HG03095 (cell line): ENCODE measurements at regions not wholly inside any gene's neighbourhood (a gene's known extent, or its start where the extent isn't known, plus 50 kb on each side); places are given as distances from the start of the nearest gene placed in this dataset.

Source experiments
- ATAC-seq: cut with Tn5 transposase; IDR thresholded peaks from one replicate; pipeline ENCODE4 v1.9.1; 2021; ENCODE audit warnings: moderate library complexity; ENCODE audit not compliant: unreplicated experiment

DNA sequence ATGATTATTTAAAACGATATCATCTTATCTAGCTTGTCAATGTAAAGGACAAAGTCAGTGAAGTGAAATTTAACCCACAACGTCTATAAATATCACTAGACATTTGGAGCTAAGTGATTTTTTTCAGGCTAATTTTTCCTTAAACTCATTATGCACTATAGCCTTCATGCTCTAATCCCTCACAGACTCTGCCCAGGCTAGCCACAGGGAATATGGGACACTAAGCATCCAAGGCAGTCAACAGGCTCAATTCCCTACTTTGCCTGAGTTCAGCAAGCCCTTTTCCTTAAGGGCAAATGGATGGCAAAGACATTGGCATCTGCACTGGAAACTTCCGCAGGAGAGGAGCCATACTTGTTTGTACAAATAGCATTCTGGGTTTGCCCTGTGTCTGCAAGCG is 577.0 kb downstream of the LMO4 start:
- no peak for ATAC-seq

DNA sequence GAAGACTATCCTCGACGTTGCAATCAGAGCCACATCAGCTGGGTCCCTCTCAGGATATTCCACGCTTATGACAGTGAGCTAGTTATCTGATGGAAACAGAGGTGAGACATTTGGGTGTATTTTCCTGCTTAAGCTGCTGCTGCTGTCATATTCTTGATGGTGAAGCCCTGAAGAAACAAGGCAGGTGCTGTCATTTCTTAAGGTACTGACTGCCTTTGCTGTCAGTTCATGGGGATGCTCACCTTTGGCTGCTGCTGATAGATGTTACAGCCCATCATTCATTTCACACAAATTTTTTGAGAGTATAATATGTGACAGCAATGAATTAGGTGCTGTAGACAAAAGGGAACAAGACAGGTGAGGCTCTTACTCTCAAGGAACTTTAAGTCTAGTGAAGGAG is 577.4 kb downstream of the LMO4 start:
- no peak for ATAC-seq

DNA sequence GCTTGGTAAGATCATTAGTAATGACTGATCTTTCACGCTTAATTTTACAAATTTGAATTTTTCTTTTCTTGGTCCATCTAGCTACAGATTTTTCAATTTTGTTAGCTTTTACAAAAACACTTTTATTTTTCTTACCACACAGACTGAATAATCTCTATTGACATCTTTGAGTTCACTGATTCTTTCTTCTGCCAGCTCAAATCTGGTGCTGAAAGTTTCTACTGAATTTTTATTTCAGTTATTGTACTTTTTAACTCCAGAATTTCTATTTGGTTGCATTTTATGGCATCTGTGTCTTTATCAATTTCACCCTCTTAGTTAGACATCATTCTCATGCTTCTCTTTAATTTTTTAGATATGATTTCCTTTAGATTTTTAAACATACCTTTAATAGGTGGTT is 584.7 kb downstream of the LMO4 start:
- no peak for ATAC-seq

DNA sequence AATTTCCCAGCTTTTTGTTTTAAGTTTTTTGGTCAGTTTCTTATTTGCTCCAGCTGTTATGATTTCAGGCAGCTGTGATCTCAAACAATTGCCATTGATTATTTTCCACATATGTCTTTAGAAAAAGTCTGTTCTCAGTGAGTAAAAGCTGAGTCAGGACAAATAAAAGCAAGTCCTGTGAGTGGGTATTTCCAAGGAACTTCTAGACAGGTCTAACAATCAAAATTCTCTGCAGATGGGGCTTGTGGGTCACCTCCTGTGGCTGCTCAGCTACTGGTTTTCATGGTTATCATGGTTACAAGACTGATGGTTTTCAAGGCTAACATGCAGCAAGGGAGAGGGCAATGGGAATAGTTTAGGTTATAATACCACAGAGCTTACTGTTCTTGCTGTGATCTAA is 585.7 kb downstream of the LMO4 start:
- ATAC-seq: no peak

DNA sequence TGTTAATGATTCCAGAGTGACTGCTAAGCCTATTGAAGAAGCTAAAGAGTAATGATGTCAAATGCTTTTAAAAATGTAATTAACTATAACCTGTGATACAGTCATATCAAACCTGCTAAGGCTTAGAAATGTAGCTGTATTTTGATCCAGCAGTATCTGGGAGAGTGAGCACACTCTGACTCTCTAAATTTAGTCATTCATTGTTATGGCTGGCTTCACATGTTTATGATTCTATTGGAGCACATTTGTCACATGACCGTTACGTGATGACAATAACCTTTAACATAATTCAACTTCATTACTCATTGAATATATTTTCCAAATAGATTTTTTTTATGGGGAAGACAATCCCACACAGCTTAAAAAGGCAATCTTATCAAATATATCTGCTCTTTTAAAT is 587.1 kb downstream of the LMO4 start:
- no peak for ATAC-seq

DNA sequence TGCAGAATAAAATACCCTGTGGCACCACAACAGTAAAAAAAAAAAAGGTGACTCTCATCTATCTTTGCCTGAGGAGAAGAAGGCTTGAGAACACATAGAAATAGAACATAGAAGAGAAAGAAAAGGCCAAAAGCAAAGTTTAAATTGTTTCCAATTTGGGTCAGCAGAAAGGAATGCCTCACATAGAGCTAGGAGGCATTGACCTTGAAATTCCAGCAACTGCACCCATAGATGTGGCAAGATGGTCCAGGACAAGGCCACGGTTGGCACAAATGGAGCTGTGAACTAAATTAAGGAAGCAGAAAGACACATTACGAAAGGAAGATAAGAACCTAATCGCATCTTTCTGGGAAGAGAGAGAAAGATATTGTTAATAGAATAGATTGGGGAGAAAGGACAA is 588.3 kb downstream of the LMO4 start:
- ATAC-seq: no peak

DNA sequence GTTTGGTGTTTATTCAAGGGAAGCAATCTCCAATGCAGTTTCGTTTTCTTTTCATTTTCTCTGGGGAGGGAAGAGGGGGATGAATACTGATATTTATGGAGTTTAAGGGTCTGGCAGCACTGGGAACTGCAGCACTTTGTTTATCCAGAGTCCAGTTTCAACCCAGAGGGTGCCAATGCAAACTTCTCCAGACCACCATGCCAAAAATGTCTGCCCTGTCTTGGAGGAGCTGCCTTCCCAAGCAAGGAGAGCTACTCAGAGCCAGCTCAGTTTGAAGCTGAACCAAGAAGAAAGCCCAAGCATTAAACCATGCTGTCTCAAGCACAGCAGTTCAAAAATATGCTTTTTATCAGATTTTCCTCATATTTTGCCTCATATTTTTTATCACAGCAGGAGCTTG is 589.7 kb downstream of the LMO4 start:
- ATAC-seq: no peak

DNA sequence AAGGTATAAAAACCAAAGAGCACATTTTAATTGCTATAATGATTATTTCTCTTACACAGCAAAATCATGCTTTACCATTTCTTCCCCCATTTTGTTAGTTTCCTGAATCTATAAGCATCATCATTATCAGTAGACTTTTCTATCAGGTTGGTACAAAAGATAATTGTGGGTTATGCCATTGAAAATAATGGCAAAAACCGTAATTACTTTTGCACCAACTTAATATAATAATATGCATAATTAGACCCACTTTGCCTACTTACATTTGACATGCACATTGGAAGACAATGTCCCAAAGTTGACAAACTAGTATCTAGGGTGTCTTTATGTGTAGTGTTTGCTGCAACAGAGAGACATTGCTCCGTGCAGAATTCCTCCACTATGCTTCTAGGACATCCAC is 594.2 kb downstream of the LMO4 start:
- no peak for ATAC-seq

DNA sequence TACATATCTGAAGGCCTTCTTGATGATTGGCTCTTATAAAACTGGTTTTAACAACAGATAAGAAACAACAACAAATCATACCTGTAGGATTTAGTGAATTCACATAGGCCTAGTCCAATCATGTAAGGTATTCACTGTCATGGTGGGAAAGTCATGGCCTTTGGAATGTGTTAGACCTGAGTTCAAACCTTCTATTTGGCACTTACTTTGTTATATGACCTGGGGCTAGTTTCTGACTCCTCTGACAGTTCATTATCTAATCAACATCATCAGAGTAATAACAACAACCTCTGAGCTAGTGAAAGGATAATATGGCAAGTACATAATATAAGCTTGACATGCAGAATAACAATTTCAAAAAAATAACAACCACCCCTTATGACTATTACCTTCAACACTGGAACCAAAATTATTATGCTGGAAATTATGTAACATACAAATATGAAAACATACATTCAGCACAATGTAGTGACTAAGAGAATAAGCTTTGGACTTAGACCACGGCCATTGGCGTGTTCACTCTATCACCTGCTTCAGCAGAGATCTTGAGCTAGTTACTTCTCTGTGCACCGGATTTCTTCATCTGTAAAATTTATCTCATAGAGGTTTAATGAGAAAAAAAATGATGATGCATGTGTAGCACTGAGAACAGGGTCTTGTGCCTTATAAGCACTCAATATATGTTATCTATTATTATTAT is 597.6 kb downstream of the LMO4 start:
- no peak for ATAC-seq

DNA sequence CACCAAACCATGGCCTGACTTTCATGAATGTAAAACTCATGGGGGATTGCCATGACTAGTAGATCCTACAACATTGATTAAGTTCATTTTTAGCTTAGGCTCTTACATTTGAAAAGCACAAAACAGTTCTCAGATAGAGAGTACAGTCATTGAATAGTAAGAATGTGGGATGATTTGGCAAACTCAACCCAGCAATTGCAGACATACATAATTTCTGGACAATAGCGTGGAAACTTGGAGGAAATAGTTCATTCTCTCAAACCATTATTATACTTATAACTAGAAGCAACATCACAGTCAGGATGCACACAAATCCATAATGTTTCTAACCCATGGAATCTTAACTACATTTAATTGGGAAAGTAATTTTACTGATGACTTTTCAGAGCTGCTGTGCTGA is 598.2 kb downstream of the LMO4 start:
- no peak for ATAC-seq

DNA sequence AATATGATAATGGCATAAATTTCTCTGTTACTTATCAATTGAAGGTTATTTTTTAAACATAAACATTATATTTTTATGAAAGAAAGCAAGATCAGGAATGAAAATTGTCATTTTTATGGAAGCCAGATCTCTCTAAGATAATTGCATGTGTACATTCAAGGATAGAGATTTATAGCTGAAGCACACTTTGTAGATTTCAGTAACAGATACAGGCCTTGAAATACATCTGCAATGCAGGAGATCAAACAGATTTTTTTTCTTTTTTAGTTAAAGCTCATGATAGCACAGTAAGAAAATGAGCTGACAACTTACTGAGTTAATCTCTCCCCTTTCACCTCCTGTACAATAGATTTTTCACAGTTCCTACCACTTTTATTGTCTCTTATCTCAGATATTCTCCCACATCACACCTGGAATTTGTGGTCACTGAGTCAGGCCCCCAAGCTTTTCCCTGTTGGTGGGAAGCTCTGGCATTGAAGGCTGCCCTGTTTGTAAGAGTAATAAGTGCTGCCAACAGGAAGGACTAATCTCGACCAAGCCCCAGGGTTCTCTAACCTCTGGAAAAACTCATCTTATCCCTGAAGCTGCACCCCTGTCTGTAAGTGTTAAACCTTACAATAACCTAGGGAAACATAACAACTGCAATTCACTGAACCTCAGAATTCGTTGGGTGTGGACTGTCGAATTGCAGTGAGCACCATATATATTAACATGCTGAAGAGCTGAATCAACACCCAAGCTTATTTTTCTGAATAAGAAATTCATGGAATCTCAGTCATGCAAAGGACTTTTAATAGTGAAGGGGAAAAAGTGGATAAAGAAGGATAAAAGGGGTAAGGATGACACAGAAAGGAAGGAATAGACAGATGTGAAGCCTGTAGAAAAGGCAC is 599.0 kb downstream of the LMO4 start:
- no peak for ATAC-seq

DNA sequence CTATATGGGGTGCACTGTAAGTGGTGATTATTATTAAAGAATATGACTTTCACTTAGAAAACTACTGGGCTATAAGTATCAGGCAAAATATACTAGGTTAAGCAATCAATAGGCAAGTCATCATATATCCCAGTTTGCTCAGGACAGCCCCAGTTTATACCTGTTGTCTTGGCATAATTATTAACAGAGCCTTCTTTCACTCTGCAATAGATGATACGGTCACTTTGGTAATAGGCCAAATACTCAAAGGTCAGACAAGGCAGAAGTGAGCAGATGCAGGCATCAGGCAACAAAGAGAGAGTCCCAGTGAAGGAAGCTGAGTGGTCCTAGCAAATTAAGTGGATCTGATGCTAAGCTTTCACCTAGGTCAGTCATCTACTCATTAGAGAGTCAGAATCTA is 599.9 kb downstream of the LMO4 start:
- ATAC-seq: no peak

DNA sequence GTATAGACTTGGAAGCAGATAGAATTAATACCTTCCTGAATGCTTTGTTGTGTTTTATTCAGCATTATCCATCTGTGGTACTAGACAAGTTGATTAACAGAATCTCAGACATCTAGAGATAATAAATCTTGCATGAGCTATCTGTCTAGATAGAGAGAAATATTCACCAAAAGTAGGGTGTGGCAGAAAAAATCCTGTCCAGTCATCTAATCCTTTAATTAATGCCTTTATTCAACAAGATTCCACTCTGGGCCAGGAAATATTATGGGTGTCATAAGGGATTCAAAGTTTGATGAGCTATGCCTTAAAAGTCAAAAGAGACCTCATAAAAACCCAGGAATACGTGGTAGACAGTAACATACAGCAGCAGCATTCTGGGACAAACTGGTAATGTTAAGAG is 601.2 kb downstream of the LMO4 start:
- ATAC-seq: no peak

DNA sequence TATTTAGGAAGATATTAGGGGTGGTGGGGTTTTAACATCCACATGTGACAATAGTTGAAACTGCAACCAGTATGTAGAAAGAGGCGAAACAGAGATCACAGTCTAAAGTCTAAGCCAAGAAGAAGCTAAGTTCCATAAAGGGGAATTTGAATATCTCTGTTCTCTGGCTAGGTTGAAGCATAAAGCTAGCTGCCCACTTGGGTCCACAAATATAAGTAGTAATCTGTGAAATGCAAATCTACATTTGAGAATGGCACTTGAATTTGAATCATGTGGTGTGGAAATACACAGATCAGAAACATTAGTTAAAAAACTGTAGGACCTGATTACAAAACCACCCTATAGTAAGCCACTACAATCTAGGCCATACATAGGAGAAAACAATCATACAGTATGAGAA is 602.1 kb downstream of the LMO4 start:
- no peak for ATAC-seq

DNA sequence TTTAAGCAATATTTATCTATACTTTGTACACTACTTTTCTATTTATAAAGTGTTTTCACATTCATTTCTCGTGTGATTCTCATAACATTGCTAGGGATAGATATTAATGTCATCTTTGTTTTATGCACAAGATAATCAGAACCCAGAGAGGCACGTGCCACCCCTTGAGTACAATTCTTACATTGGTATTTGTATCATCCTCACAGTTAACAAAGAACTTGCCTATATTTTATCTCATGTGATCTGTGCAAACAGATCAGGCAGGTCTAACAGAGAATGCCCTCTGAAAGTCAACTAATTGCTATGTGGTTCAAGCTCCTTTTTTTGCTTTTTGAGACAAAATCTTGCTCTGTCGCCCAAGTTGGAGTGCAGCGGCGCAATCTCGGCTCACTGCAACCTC is 604.5 kb downstream of the LMO4 start:
- no peak for ATAC-seq

DNA sequence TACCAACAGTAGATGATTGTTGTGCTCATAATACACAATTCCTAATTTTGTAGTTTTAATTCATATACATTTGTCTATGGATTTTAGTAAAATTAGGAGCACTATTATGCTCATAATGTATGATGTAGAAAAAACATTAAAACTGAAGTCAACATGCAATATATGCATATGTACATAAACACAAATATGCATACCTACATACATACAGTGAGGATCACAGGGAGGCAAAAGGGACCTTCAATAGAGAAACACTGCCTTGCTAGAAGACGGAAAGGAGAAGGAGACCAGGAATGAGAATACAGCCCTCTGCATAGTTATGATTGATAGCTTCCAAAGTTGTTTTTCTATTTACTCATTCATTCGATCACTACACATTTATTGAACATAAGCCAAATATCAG is 606.5 kb downstream of the LMO4 start:
- no peak for ATAC-seq

DNA sequence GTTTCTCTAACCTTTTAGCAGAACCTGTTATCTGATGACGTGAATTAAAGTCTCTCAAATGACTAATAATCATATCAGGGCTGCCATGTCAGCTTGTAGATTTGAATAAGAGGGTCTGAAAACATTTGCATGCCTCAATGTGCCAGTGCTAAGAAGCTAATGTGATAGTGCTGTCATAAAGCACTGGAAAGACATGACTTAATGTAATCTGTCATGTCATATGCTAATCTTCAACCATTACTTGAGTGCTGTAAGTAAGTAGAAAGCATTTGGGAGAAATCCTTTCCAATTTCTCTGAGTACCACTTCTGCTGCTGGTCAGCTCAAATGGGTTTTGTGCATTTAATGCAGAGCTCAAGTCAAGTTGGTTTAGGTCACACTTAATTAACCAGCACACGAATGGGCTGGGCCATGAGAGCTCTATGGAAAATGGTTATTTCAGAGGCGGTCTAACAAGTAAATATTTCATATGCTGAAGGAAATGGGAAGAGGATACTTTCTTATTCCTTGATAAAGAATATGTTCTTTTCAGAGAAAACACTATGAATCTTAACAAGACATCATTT is 609.2 kb downstream of the LMO4 start:
- no peak for ATAC-seq

DNA sequence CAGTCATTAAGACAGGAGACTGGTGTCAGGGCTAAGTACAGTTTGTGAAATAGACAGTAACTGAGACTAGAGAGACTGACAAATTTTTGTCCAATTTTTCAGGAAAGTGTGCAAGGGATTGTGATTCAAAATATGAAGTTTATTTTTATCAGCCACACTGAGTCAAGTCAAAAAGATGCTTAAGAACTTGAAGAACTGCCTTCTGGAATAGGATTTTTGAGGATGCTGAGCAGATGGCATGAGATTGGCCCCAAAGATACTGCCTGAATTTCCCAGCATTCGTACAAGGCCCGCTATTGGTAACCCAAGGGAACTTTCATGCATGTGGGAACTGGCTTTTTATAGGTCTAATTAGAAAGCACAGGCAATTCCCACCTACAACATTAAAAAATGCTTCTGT is 610.0 kb downstream of the LMO4 start:
- ATAC-seq: no peak

DNA sequence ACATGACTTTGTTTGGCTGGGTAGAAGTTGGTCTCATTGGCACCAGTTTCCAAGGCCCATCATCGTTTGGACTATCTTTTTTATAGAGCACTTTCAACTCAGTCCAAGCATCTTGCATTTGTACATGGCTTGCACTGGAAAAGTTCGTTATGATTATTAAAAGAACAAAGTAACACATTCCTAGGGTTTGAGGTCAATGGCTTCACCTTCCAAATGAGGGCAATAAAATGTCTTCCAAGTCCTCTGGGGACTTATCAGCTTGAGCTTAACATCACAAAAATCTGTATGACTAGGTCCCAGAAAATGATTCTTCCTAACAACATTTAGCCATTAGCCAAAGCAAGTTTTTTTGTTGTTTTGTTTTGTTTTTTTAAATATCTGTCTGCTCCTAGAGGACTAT is 610.8 kb downstream of the LMO4 start:
- ATAC-seq: no peak

DNA sequence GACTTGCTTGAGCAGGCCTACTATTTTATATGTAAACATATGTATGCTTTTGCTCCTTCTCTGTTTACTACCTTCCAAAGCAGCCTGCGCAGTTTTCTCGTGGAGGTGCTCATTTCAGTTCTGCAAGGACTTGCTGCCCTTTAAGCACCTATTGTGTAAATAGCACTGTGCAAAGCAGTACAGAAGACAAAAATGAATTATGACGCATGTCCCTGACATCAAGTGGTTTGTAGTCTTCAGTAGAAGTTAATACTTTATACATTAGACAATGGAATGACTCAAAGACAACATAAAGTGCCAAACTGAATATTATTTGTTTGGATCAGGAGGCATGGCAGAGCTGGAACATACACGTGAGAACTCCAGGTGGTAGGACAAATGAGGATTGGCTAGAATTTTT is 611.7 kb downstream of the LMO4 start:
- no peak for ATAC-seq

DNA sequence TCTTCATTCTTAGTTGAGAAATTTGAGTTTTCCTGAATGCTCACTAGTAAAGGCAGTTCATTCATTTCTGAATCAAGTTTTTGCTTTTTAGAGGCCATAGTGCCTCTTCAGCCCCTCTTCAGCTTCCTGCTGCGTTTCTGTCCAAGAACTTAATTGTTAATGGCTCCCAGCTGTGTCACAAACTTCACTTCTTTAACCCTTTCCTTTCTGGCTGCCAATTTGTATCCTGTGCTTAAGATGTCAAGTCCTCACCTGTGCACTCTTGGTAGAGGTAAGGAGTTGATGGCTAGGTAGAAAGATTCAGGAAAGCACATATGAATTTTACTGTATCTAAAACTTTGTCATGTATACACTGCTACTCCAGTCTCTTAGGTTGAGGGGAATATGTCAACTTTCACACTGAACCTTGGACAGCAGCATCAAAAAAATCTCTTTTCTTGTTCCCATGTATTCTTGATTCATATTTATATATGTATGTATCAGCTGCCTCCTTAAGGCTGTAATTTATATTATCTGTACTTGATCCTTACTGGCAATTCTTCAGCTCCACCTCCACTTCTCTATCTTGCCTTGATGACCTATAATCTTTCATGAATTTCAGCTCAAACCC is 612.8 kb downstream of the LMO4 start:
- ATAC-seq: no peak

DNA sequence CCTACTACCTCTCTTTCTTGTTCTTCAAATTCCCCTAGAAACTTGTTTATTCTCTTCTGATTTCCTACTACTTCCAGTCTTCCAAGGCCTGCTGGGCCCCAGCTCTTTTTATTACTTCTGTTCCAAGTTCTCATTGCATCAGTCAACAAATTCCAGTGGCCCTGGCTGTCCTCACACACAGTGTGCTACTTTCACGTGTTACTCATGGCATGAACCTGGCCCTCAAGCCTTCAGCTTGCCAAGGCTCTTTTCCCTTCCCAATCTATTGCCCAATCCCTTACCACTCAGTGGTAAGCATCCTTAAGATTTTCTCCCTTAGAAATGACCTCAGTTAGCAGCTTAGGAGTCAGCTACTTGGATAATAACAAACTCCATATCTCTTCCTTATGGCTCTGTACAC is 613.5 kb downstream of the LMO4 start:
- no peak for ATAC-seq
